ENCODE measurements at regions not wholly inside any gene's neighbourhood (a gene's known extent, or its start where the extent isn't known, plus 50 kb on each side); places are given as distances from the start of the nearest gene placed in this dataset.

DNA sequence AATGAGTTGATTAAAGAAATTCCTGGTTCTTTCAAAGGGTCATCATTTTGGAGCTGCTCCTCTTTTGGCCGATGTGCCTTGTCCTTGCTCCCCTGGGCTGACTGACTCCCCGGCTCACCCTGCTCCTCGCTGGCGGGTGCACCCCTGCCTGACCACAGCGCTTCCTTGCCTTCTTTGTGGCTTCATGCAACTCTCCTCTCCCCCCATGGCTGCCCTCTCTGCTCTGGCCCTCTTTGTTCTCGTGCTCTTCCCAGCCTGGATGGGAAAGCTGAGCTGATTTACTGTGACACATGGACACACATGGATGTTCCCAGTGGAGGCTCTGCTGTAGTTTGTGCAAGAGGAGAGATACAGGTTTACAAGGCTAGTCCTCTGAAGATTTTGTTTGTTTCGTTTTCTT is 234.6 kb downstream of the HAUS1 start:
- TF ChIP-seq, protein P1, sequence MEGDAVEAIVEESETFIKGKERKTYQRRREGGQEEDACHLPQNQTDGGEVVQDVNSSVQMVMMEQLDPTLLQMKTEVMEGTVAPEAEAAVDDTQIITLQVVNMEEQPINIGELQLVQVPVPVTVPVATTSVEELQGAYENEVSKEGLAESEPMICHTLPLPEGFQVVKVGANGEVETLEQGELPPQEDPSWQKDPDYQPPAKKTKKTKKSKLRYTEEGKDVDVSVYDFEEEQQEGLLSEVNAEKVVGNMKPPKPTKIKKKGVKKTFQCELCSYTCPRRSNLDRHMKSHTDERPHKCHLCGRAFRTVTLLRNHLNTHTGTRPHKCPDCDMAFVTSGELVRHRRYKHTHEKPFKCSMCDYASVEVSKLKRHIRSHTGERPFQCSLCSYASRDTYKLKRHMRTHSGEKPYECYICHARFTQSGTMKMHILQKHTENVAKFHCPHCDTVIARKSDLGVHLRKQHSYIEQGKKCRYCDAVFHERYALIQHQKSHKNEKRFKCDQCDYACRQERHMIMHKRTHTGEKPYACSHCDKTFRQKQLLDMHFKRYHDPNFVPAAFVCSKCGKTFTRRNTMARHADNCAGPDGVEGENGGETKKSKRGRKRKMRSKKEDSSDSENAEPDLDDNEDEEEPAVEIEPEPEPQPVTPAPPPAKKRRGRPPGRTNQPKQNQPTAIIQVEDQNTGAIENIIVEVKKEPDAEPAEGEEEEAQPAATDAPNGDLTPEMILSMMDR (IDR thresholded peaks at IDR 0.05; ENCODE audit: borderline replicate concordance, extremely low read depth, low read length, poor library complexity, severe bottlenecking), result no peak
- TF ChIP-seq EZH2 (IDR thresholded peaks at IDR 0.05; ENCODE audit: borderline replicate concordance, low read depth, low read length, severe bottlenecking), result no peak

Data from DND-41 (cell line).